ENCODE measurements at regions not wholly inside any gene's neighbourhood (a gene's known extent, or its start where the extent isn't known, plus 50 kb on each side); places are given as distances from the start of the nearest gene placed in this dataset.

DNA sequence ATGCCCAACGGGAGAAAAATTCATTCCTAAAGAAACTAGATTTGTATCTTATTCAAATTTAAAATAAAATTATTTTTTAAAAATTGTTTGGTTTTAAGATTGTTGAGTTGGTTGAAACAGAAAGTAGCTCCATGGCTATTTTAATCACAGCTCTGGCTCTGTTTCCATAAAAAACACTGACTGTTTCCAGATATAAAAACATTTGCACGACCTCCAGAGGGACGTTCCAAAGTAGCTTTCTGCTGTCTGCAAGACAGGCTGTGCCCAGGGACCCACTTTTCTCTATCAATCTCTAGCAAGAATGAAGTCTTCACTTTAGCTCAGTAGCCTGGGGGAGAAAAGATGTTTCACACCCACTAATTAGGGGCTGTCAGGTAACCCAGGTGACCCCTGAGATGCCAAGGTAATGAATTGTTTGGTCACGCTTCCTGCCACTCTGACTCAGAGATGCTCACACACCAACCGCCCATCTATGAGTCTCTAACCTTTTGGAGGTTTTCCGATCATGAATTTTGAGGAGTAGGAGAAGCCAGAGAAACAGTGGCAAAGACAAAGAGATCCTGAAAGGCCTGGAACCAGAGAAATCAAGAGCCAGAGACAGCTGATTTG, 220.1 kb upstream of the SOX9 start:
- no peak for FAIRE-seq
- DNase-seq (ENCODE audit: insufficient read length) = no peak

GRCh38 chr17:71902894-71903506, 217.8 kb upstream of the SOX9 start:
- TF ChIP-seq POLR2A (IDR thresholded peaks at IDR 0.05; ENCODE audit: low read depth, low read length) = no peak
- no peak for TF ChIP-seq TAF1 (IDR thresholded peaks at IDR 0.05; ENCODE audit: borderline replicate concordance, low read depth, low read length)
- TF ChIP-seq POLR2AphosphoS5 (IDR thresholded peaks at IDR 0.05; ENCODE audit: low read depth, low read length) = no peak
- DNase-seq (ENCODE audit: insufficient read length) (no peak), FAIRE-seq (no peak)

More for the DNA sequence above, 220.1 kb upstream of the SOX9 start:
- TF ChIP-seq TAF1 (IDR thresholded peaks at IDR 0.05; ENCODE audit: borderline replicate concordance, low read depth, low read length) (no peak), POLR2A (IDR thresholded peaks at IDR 0.05; ENCODE audit: low read depth, low read length) (no peak), POLR2AphosphoS5 (IDR thresholded peaks at IDR 0.05; ENCODE audit: low read depth, low read length) (no peak)

- DNase-seq (ENCODE audit: insufficient read length) = no peak
- FAIRE-seq = no peak
- no peak for TF ChIP-seq TAF1 (IDR thresholded peaks at IDR 0.05; ENCODE audit: borderline replicate concordance, low read depth, low read length)
Measured at GRCh38 chr17:71905376-71906031, 215.3 kb upstream of the SOX9 start.

DNA sequence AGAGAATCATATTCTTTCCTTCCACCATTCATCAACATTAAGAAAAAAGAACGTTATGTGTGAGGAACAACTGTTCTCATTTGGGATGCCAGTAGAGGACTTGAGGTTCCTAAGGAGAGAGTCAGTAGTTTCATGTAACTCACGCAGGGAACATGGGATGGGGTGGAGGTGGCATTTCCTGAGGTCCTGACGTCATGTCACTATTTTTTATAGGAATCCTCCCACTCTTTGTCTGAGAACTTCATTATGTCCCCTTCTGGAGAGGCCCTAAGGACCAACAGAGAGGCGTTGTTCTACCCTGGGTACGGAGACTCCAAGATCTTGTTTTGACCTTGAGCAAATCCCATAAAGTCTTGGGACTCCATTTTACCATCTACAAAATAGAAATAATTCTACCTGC, 211.7 kb upstream of the SOX9 start:
- no peak for DNase-seq (ENCODE audit: insufficient read length)
- no peak for FAIRE-seq
- no peak for TF ChIP-seq POLR2A (IDR thresholded peaks at IDR 0.05; ENCODE audit: low read depth, low read length)

DNA sequence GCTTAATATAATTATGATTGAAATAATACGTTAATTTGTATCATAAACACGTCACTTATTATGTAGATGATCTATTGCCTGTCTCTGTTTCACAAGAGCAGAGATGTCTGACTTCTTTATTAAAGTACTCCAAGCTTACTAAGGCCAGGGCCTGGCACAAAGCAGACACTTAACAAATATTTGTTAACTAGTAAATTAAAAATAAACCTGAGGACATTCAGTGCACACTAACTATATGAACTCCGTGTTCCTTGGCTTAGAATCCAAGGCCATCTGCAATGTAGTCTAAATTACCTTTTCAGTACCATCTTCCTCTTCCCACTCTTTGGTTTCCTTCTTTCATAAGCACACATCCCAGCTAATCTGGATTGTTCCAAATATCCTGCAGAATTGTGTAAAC, 210.8 kb upstream of the SOX9 start:
- FAIRE-seq = no peak
- TF ChIP-seq POLR2A (IDR thresholded peaks at IDR 0.05; ENCODE audit: low read depth, low read length) (no peak), TAF1 (IDR thresholded peaks at IDR 0.05; ENCODE audit: borderline replicate concordance, low read depth, low read length) (no peak), POLR2AphosphoS5 (IDR thresholded peaks at IDR 0.05; ENCODE audit: low read depth, low read length) (no peak)

DNA sequence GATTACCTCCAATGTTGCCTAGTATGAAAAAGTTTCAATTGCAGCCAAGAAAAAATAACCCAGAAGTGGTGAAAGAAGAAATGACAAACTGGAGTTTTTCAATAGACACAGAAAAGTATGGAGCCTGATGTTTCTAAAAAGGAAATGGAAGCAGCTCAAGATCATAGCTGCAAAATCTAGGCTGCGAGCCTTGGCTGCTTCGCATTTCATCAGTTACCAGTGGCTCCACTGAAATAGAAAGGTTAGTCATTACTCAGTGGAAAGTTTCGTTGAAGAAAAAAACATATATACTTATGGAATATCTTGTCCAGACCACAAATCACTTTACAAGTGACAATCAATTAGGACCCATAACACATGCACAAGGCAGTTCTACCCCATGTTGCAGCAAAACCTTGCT, 206.8 kb upstream of the SOX9 start:
- TF ChIP-seq POLR2AphosphoS5 (IDR thresholded peaks at IDR 0.05; ENCODE audit: low read depth, low read length) (no peak), TAF1 (IDR thresholded peaks at IDR 0.05; ENCODE audit: borderline replicate concordance, low read depth, low read length) (no peak)
- FAIRE-seq = no peak
- no peak for DNase-seq (ENCODE audit: insufficient read length)

More for the DNA sequence above, 210.8 kb upstream of the SOX9 start:
- DNase-seq (ENCODE audit: insufficient read length) = no peak

- no peak for FAIRE-seq
Measured at GRCh38 chr17:71914812-71915211, 206.0 kb upstream of the SOX9 start.

DNA sequence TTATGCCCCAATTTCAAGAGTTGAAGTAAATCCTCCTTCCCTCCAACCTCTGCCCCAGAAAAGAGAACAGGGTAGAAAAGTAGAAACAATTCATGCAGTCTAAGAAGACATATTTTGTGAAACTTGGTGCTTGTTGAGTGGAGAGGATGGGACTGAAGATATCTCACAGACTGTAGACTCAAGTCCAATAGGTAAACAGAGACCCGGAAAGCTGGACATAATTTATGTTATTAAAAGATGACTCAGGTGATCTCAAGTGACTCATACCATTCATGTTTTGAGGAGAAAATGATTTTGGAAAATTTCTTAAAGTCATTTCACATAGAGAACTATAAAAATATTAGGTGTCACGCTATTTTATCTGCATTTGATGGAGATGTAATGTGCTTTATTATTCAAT, 203.1 kb upstream of the SOX9 start:
- FAIRE-seq (no peak), DNase-seq (ENCODE audit: insufficient read length) (no peak)
- TF ChIP-seq POLR2A (IDR thresholded peaks at IDR 0.05; ENCODE audit: low read depth, low read length) (no peak), POLR2AphosphoS5 (IDR thresholded peaks at IDR 0.05; ENCODE audit: low read depth, low read length) (no peak), TAF1 (IDR thresholded peaks at IDR 0.05; ENCODE audit: borderline replicate concordance, low read depth, low read length) (no peak)

More at GRCh38 chr17:71914812-71915211, 206.0 kb upstream of the SOX9 start:
- TF ChIP-seq POLR2AphosphoS5 (IDR thresholded peaks at IDR 0.05; ENCODE audit: low read depth, low read length) (no peak), POLR2A (IDR thresholded peaks at IDR 0.05; ENCODE audit: low read depth, low read length) (no peak), TAF1 (IDR thresholded peaks at IDR 0.05; ENCODE audit: borderline replicate concordance, low read depth, low read length) (no peak)
- DNase-seq (ENCODE audit: insufficient read length) = no peak

GRCh38 chr17:71919186-71919585, 201.6 kb upstream of the SOX9 start:
- FAIRE-seq (no peak), DNase-seq (ENCODE audit: insufficient read length) (no peak)
- TF ChIP-seq POLR2A (IDR thresholded peaks at IDR 0.05; ENCODE audit: low read depth, low read length) (no peak), TAF1 (IDR thresholded peaks at IDR 0.05; ENCODE audit: borderline replicate concordance, low read depth, low read length) (no peak), POLR2AphosphoS5 (IDR thresholded peaks at IDR 0.05; ENCODE audit: low read depth, low read length) (no peak)

DNA sequence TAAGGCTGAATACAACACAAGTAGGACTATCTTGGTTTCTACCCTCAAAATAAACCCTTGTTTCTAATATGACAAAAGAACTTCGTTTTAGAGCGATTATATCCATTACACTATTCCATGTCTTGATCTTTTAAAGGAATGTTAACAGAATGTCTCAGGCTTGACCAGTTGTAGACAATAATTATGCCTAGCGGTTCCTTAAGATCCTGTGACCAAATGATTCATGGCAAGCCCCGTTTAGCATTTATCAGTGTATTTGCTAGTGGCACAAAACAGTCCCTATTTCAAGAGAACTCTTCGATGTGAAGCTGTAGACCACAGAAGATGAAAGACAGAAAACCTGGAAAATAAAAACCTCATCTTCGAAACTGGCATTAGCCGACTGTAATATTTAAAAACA, 200.9 kb upstream of the SOX9 start:
- TF ChIP-seq POLR2AphosphoS5 (IDR thresholded peaks at IDR 0.05; ENCODE audit: low read depth, low read length) (no peak), POLR2A (IDR thresholded peaks at IDR 0.05; ENCODE audit: low read depth, low read length) (no peak), TAF1 (IDR thresholded peaks at IDR 0.05; ENCODE audit: borderline replicate concordance, low read depth, low read length) (no peak)
- DNase-seq (ENCODE audit: insufficient read length) = no peak
- FAIRE-seq = no peak

DNA sequence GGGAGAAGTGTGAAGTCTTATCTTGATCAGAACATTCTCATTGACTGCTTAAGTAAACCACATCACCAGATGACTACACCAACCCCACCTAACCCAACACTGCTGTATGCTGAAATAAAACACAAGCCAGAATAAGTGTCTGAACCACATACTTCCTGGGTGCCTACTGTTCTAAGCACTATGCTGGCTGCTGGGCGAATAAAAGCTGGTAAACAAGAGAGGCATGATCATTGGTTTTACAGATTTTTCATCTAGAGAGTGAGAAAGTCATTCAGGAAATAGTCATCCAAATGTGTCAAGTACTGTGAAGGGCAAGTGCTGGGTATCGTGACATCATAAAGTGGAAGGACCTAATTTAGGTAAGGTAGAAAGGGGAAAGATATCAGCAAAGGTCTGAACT, 199.0 kb upstream of the SOX9 start:
- TF ChIP-seq POLR2A (IDR thresholded peaks at IDR 0.05; ENCODE audit: low read depth, low read length) (no peak), POLR2AphosphoS5 (IDR thresholded peaks at IDR 0.05; ENCODE audit: low read depth, low read length) (no peak), TAF1 (IDR thresholded peaks at IDR 0.05; ENCODE audit: borderline replicate concordance, low read depth, low read length) (no peak)
- DNase-seq (ENCODE audit: insufficient read length) = no peak
- no peak for FAIRE-seq

GRCh38 chr17:71922439-71922838, 198.4 kb upstream of the SOX9 start:
- FAIRE-seq (no peak), DNase-seq (ENCODE audit: insufficient read length) (no peak)
- TF ChIP-seq POLR2AphosphoS5 (IDR thresholded peaks at IDR 0.05; ENCODE audit: low read depth, low read length) (no peak), POLR2A (IDR thresholded peaks at IDR 0.05; ENCODE audit: low read depth, low read length) (no peak)
